GM18517 (cell line): ENCODE measurements at regions not wholly inside any gene's neighbourhood (a gene's known extent, or its start where the extent isn't known, plus 50 kb on each side); places are given as distances from the start of the nearest gene placed in this dataset.
"Not testable (repeated sequence)": the region's sequence is repeated elsewhere in the genome, so short reads cannot be mapped to it uniquely, and the experiment has no call there.

Experiments used
- ATAC-seq: cut with Tn5 transposase; IDR thresholded peaks from one replicate; pipeline ENCODE4 v1.9.1; 2021; ENCODE audit warnings: mild to moderate bottlenecking, moderate library complexity; ENCODE audit not compliant: unreplicated experiment

- not testable (repeated sequence) for ATAC-seq
These were observed 63.9 kb downstream of the RWDD3 start for GRCh38 chr1:95297906-95298305.

GRCh38 chr1:95301091-95301490 lies 67.1 kb downstream of the RWDD3 start:
- no peak for ATAC-seq

- no peak for ATAC-seq
These were observed 67.6 kb downstream of the RWDD3 start for GRCh38 chr1:95301614-95302013.

GRCh38 chr1:95304803-95305202 lies 70.8 kb downstream of the RWDD3 start:
- no peak for ATAC-seq

GRCh38 chr1:95308276-95309030 lies 74.4 kb downstream of the RWDD3 start:
- ATAC-seq: no peak

GRCh38 chr1:95309031-95309471 lies 75.0 kb downstream of the RWDD3 start:
- ATAC-seq: no peak

- ATAC-seq: no peak
These were observed 77.0 kb downstream of the RWDD3 start for GRCh38 chr1:95311014-95311413.

- no peak for ATAC-seq
These were observed 77.8 kb downstream of the RWDD3 start for GRCh38 chr1:95311762-95312161.

- ATAC-seq: no peak
These were observed 78.2 kb downstream of the RWDD3 start for GRCh38 chr1:95312181-95312580.

- no peak for ATAC-seq
These were observed 79.5 kb downstream of the RWDD3 start for GRCh38 chr1:95313527-95313926.

GRCh38 chr1:95321531-95321930 lies 87.5 kb downstream of the RWDD3 start:
- no peak for ATAC-seq

- ATAC-seq: no peak
These were observed 89.1 kb downstream of the RWDD3 start for GRCh38 chr1:95323123-95323522.

- ATAC-seq: no peak
These were observed 91.3 kb downstream of the RWDD3 start for GRCh38 chr1:95325349-95325748.

- no peak for ATAC-seq
These were observed 92.0 kb downstream of the RWDD3 start for GRCh38 chr1:95326023-95326422.

GRCh38 chr1:95332754-95333153 lies 98.7 kb downstream of the RWDD3 start:
- ATAC-seq: no peak

- ATAC-seq: no peak
These were observed 105.4 kb downstream of the RWDD3 start for GRCh38 chr1:95339377-95339776.

- no peak for ATAC-seq
These were observed 106.1 kb downstream of the RWDD3 start for GRCh38 chr1:95340061-95340460.

- no peak for ATAC-seq
These were observed 118.8 kb downstream of the RWDD3 start for GRCh38 chr1:95352767-95353166.

- ATAC-seq: no peak
These were observed 119.2 kb downstream of the RWDD3 start for GRCh38 chr1:95353194-95353593.

- no peak for ATAC-seq
These were observed 130.5 kb downstream of the RWDD3 start for GRCh38 chr1:95364546-95364945.

GRCh38 chr1:95366498-95366897 lies 132.5 kb downstream of the RWDD3 start:
- ATAC-seq: no peak

- ATAC-seq: no peak
These were observed 134.2 kb downstream of the RWDD3 start for GRCh38 chr1:95368178-95368577.
